GM12873 (cell line): ENCODE measurements at regions not wholly inside any gene's neighbourhood (a gene's known extent, or its start where the extent isn't known, plus 50 kb on each side); places are given as distances from the start of the nearest gene placed in this dataset.

ENCODE experiments used
- TF ChIP-seq, protein P1 (sequence below): IDR thresholded peaks from 2 replicates; pipeline ENCODE4 v1.5.1; 2012; ENCODE audit warnings: low read depth, mild to moderate bottlenecking, moderate library complexity, low read length, control low read depth; ENCODE audit not compliant: insufficient read depth; ENCODE audit errors: missing control alignments

DNA sequence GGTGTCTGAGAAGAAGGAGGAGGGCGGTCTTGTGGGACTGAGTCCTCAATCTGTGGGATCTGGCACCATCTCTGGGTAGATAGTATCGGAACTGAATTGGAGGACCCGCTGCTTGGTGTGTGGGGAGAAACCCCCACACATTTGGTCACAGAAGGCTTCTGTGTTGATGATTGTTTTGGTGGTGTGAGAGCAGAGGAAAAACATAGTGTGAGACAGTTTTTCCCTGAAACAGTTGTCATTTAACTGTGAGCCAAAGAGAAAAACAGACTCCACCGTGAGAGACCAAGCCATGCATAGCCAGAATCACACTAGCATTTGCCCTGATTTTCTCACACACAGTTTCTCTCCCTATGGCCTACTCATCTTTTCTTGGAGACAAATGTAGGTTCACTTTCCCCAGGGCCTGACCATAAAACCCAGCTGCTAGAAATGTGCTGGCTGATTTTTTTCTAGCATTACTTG is 91.4 kb upstream of the FLRT2 start:
- TF ChIP-seq, protein P1, sequence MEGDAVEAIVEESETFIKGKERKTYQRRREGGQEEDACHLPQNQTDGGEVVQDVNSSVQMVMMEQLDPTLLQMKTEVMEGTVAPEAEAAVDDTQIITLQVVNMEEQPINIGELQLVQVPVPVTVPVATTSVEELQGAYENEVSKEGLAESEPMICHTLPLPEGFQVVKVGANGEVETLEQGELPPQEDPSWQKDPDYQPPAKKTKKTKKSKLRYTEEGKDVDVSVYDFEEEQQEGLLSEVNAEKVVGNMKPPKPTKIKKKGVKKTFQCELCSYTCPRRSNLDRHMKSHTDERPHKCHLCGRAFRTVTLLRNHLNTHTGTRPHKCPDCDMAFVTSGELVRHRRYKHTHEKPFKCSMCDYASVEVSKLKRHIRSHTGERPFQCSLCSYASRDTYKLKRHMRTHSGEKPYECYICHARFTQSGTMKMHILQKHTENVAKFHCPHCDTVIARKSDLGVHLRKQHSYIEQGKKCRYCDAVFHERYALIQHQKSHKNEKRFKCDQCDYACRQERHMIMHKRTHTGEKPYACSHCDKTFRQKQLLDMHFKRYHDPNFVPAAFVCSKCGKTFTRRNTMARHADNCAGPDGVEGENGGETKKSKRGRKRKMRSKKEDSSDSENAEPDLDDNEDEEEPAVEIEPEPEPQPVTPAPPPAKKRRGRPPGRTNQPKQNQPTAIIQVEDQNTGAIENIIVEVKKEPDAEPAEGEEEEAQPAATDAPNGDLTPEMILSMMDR = no peak

DNA sequence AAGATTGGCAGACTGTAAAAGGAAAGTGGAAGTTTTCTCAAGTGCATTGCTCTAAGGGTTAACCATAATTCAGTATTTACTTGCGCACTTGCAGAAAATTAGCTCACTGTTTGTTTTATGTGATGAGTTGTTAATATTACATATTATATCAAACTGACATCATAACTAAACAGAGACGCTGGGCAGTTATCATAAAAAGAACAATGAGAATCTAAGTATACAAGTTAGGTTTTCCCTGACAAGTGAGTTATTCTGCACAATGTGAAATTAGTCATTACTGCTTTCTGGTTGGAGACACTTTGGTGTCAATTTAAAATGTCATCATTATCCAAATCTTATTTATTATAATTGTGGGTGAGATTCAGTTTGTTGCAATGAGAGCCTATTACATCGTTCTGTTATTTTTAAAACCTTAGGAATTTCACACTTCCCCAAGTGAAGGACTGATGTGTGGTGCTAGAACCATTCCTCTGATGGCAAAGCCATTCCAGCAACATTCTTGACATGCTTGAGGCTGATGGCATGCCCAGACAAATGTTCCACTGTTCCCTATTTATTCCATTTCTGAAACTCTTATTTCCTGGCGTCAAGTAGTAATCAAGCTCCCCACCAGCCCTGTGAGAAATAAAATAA is 90.1 kb upstream of the FLRT2 start:
- TF ChIP-seq, protein P1 = no peak

DNA sequence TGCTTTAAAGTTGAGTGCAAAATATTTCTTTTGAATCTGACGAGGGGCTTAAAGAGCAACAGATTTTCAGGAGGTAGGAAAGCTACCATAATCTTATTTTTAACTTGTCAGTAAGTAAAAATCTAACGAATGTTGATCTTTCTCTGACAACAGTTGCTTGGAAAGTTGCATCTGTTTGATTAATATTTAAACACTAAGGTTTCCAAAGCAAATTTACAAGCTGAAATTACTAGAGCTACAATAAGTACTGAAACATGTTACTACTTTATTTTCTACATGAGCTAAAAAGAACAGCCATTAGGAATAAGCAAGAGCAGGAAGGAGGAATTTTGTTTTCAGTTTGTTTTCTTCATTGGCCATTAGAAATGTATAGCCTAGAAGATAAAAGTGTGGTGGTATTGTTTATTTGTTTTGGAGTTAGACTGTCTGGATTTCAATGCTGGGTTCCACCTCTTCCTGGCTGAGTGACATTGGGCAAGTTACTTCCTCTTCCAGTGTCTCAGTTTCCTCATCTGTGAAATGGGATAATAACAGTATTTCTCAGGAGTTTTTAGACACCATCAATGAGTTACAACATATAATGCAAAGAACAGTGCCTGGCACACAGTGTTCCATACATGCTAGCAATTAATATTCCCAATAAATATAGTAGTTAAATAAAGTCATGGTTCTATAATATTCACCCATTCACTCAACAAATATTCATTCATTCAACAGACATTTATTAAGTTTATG is 87.9 kb upstream of the FLRT2 start:
- TF ChIP-seq, protein P1 = no peak

DNA sequence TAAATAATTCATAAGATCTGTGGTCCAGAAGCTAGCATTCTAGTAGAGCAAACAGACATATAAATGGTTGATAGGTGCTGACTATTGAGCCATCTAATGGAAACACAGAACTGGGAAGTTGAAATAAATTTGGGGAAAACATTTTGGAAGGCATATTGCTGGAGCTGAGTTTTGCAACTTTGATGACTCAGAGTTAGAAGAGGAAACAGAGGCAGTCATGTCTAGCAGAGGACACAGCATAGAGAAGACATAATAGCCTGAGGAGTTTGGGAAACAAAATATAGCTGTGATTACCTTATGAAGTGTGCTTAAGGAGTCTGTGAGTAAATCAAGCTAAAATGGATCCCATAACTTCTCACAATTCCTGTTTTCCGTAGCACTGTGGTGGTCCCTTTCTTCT is 86.9 kb upstream of the FLRT2 start:
- TF ChIP-seq, protein P1 = no peak

DNA sequence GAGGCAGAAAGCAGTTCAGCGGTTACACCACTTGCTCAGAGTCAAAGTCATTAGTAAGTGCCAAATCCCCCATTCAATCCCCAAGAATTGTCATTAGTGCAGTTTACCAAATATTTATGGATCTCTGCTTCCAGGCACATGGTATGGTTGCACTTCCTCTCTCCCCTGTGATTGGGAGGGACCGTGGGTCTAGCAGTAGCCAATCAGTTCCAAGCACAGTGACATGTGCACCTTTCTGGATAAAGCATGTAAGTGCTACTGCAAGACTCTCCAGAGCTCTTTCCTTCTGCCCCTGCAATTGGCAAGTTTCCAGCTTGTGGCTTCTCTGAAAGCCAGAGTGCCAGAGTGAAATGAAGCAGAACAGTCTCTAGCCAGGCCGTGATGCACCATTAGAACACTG is 85.3 kb upstream of the FLRT2 start:
- TF ChIP-seq, protein P1 = no peak

DNA sequence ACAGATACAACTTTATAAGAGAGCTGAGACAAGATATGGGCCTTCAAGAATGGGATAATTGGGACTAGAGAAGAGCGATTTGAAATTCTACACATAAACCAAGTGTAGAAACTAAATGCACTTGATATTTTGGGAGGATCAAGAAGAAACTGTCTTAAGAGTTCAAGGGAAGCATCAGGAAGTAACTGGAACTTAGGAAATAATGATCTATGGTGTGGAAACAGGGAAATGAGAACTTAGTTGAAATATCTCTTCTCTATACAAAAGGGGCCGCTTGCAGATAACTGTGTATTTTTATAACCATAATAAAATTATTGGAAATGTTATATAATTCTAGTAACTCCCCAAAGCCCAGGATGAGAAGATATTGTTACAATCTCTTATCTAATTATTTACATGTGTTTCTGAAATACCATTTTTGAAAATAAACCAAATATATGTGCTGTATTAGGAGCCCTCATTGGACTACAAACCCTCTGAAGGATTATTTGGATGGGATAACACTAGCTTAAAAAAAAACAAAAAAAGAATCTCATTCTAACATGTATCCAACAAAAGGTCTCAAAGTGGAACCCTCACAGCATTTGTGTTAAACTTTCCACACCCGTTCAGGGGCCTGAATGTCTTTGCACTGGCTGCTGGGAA is 84.7 kb upstream of the FLRT2 start:
- TF ChIP-seq, protein P1 = no peak

DNA sequence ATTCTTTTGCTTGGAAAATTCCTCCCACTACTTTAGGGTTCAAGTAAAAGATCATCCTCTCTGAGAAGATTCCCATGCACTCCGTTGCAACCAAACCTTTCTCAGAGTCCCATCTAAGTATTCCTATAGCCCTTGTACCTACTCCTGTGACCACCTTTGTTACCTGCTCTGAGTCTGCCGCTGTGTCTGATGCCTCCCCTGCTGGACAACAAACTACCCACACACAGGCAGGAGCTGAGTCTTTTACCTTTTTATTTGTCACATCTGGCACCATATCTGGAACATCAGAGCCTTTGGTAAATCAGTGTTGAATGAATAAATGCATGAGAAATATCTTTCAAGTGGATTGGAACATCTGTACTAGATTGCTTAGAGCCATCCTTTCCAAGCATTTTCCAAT is 82.1 kb upstream of the FLRT2 start:
- TF ChIP-seq, protein P1 = no peak
